ENCODE measurements at regions not wholly inside any gene's neighbourhood (a gene's known extent, or its start where the extent isn't known, plus 50 kb on each side); places are given as distances from the start of the nearest gene placed in this dataset.

DNA sequence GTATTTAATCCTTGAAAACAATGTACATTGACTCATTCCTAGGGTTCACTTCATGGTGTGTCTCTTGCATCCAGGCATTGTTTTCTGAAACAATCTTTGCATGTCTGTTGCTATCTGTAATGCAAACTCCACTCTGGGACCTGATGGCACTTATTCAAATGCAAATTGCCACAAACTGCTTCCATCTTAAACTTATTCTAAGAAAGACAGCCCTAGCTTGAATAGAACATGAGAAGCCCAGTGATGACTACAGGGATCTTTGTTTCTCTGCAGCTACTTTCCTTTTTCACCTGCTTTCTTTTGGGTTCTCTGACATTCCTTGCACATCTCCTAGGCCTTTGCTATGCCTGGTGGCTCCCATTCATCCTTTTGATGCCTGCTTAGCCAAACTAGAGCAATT is 827.0 kb downstream of the CDY2B start:
- H3K4me1 ChIP-seq (ENCODE audit: control insufficient read depth, low read length): no peaks in the 10 kb centered on the region
- TF ChIP-seq, protein P1, sequence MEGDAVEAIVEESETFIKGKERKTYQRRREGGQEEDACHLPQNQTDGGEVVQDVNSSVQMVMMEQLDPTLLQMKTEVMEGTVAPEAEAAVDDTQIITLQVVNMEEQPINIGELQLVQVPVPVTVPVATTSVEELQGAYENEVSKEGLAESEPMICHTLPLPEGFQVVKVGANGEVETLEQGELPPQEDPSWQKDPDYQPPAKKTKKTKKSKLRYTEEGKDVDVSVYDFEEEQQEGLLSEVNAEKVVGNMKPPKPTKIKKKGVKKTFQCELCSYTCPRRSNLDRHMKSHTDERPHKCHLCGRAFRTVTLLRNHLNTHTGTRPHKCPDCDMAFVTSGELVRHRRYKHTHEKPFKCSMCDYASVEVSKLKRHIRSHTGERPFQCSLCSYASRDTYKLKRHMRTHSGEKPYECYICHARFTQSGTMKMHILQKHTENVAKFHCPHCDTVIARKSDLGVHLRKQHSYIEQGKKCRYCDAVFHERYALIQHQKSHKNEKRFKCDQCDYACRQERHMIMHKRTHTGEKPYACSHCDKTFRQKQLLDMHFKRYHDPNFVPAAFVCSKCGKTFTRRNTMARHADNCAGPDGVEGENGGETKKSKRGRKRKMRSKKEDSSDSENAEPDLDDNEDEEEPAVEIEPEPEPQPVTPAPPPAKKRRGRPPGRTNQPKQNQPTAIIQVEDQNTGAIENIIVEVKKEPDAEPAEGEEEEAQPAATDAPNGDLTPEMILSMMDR (IDR thresholded peaks at IDR 0.05; ENCODE audit: low read depth, low read length, poor library complexity, severe bottlenecking): no peak
- no peaks in the 10 kb centered on the region for H3K9me2 ChIP-seq (replicated peaks; ENCODE audit: control insufficient read depth, low read length)
- no peaks in the 10 kb centered on the region for H3K79me2 ChIP-seq (ENCODE audit: control insufficient read depth, low read length)
- no peaks in the 10 kb centered on the region for H3K9me3 ChIP-seq (ENCODE audit: control insufficient read depth, insufficient read depth, low read length)
- H3K36me3 ChIP-seq (ENCODE audit: control insufficient read depth, low read length): no peaks in the 10 kb centered on the region
- no peak overlapping the region for H3K4me2 ChIP-seq (ENCODE audit: low read length)
- no peaks in the 10 kb centered on the region for H3K27me3 ChIP-seq (ENCODE audit: control insufficient read depth, low read length)
- H3K4me3 ChIP-seq (ENCODE audit: low read length): no peak overlapping the region
- H3F3A ChIP-seq (ENCODE audit: control insufficient read depth, insufficient read depth): no peaks in the 10 kb centered on the region
- H4K20me1 ChIP-seq (ENCODE audit: control insufficient read depth, insufficient read depth, low read depth, low read length): no peaks in the 10 kb centered on the region
- H3K27ac ChIP-seq (ENCODE audit: low read depth, low read length): no peak overlapping the region

GRCh38 chrY:17050374-17050773 is 829.6 kb downstream of the CDY2B start:
- Histone ChIP-seq H3K9me3 (ENCODE audit: control insufficient read depth, insufficient read depth, low read length) (peaks cover 20% of the 10 kb centered on the region; the same call in 1 of the 2 replicates), H3K4me1 (ENCODE audit: control insufficient read depth, low read length) (peaks cover 4% of the 10 kb centered on the region), H4K20me1 (ENCODE audit: control insufficient read depth, insufficient read depth, low read depth, low read length) (no peaks in the 10 kb centered on the region), H3K27me3 (ENCODE audit: control insufficient read depth, low read length) (no peaks in the 10 kb centered on the region), H3K4me3 (ENCODE audit: low read length) (no peak overlapping the region), H3K9me2 (replicated peaks; ENCODE audit: control insufficient read depth, low read length) (no peaks in the 10 kb centered on the region), H3K4me2 (ENCODE audit: low read length) (no peak overlapping the region), H3K79me2 (ENCODE audit: control insufficient read depth, low read length) (no peaks in the 10 kb centered on the region), H3K27ac (ENCODE audit: low read depth, low read length) (no peak overlapping the region), H3F3A (ENCODE audit: control insufficient read depth, insufficient read depth) (peaks cover 7% of the 10 kb centered on the region; the same call in 1 of the 2 replicates), H3K36me3 (ENCODE audit: control insufficient read depth, low read length) (no peaks in the 10 kb centered on the region)
- TF ChIP-seq, protein P1 (IDR thresholded peaks at IDR 0.05; ENCODE audit: low read depth, low read length, poor library complexity, severe bottlenecking): no peak
- TF ChIP-seq EZH2phosphoT487 (IDR thresholded peaks at IDR 0.05; ENCODE audit: borderline replicate concordance, low read length): no peak

DNA sequence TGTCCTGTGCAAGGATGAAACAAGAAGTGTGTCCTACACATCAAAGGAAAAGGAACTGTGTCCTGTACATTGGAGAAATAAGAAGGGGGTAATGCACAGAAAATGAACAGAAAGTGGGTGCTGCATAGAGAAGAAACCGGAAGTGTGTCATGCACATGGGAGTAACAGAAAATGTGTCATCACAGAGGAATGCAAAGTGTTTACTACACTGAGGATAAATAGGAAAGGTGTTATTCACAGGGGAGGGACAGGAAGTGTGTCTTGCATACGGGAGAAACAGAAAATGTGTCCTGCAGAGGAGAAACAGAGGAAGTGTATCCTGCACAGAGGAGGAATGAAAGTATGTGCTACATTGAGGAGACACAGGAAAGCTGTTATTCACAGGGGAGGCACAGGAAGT is 834.9 kb downstream of the CDY2B start:
- H3K4me2 ChIP-seq (ENCODE audit: low read length): no peak overlapping the region
- peaks cover 19% of the 10 kb centered on the region for H3F3A ChIP-seq (ENCODE audit: control insufficient read depth, insufficient read depth)
- no peak overlapping the region for H3K4me3 ChIP-seq (ENCODE audit: low read length)
- H3K27me3 ChIP-seq (ENCODE audit: control insufficient read depth, low read length): no peaks in the 10 kb centered on the region
- no peaks in the 10 kb centered on the region for H4K20me1 ChIP-seq (ENCODE audit: control insufficient read depth, insufficient read depth, low read depth, low read length)
- H3K36me3 ChIP-seq (ENCODE audit: control insufficient read depth, low read length): no peaks in the 10 kb centered on the region
- TF ChIP-seq, protein P1 (IDR thresholded peaks at IDR 0.05; ENCODE audit: low read depth, low read length, poor library complexity, severe bottlenecking): no peak
- no peak for TF ChIP-seq EZH2phosphoT487 (IDR thresholded peaks at IDR 0.05; ENCODE audit: borderline replicate concordance, low read length)
- peak overlapping the region; percentile 70 for H3K27ac ChIP-seq (ENCODE audit: low read depth, low read length)
- H3K79me2 ChIP-seq (ENCODE audit: control insufficient read depth, low read length): no peaks in the 10 kb centered on the region
- H3K4me1 ChIP-seq (ENCODE audit: control insufficient read depth, low read length): peaks cover 17% of the 10 kb centered on the region
- no peaks in the 10 kb centered on the region for H3K9me2 ChIP-seq (replicated peaks; ENCODE audit: control insufficient read depth, low read length)
- peaks cover 26% of the 10 kb centered on the region; the same call in 1 of the 2 replicates for H3K9me3 ChIP-seq (ENCODE audit: control insufficient read depth, insufficient read depth, low read length)
